ENCODE measurements at regions not wholly inside any gene's neighbourhood (a gene's known extent, or its start where the extent isn't known, plus 50 kb on each side); places are given as distances from the start of the nearest gene placed in this dataset.

DNA sequence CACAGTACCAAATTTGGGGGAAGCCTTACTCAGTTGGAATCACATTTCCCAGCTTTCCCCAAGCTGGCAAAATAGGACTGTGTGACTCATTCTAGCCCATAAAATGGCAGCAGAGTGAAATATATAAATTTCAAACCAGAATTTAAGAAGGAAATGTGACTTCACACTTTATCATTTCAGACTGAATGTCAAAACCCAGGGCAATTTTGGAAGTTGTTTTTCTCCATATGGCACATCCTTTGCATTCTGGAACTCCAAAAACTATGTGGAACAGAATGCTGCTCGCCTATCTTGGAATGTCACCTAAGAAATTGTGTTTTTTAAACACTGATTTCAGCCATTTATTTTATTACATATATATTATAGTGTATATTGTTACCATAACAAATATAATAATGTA is 424.7 kb upstream of the ST8SIA4 start:
- Histone ChIP-seq H2AK5ac (ENCODE audit: insufficient read length, low read length) (no peak overlapping the region), H3K27ac (ENCODE audit: insufficient read length, low read depth, low read length) (no peak overlapping the region), H3K56ac (ENCODE audit: insufficient read length, low read depth, low read length) (no peak overlapping the region), H3K18ac (ENCODE audit: insufficient read length, low read depth, low read length) (no peak overlapping the region), H4K20me1 (ENCODE audit: control insufficient read depth, insufficient read depth, insufficient read length) (no peaks in the 10 kb centered on the region), H3K23ac (ENCODE audit: insufficient read length, low read depth, low read length) (no peak overlapping the region), H3K4me1 (ENCODE audit: insufficient read depth, low read length) (no peaks in the 10 kb centered on the region), H3K27me3 (ENCODE audit: insufficient read depth, low read length) (no peaks in the 10 kb centered on the region), H2BK120ac (ENCODE audit: low read depth, low read length, poor library complexity, severe bottlenecking) (no peak overlapping the region), H3K4me2 (ENCODE audit: insufficient read depth, insufficient read length, low read length) (no peak overlapping the region), H3K14ac (ENCODE audit: insufficient read depth, low read length) (no peak overlapping the region), H3T11ph (ENCODE audit: low read length) (no peak overlapping the region), H3K9ac (ENCODE audit: extremely low read depth, insufficient read length, low read length) (no peak overlapping the region), H2BK5ac (ENCODE audit: insufficient read length, low read length) (no peak overlapping the region), H3K4ac (ENCODE audit: low read depth, low read length) (no peak overlapping the region), H4K8ac (replicated peaks; ENCODE audit: insufficient read length, low read depth, low read length) (no peak overlapping the region), H3K79me2 (ENCODE audit: insufficient read depth, low read length) (no peaks in the 10 kb centered on the region), H2BK20ac (ENCODE audit: low read depth, low read length, poor library complexity, severe bottlenecking) (no peak overlapping the region), H4K91ac (ENCODE audit: insufficient read length, low read depth, low read length) (no peak overlapping the region), H3K79me1 (ENCODE audit: insufficient read depth, low read depth, low read length, poor library complexity, severe bottlenecking) (no peaks in the 10 kb centered on the region), H2BK12ac (ENCODE audit: insufficient read length, low read depth, low read length) (no peak overlapping the region), H2AFZ (ENCODE audit: low read length) (no peak overlapping the region), H3K23me2 (ENCODE audit: insufficient read length, low read depth, low read length, poor library complexity, severe bottlenecking) (no peaks in the 10 kb centered on the region), H3K9me3 (ENCODE audit: control insufficient read depth, low read depth, low read length) (no peaks in the 10 kb centered on the region), H4K5ac (ENCODE audit: insufficient read length, low read depth, low read length) (no peak overlapping the region), H2BK15ac (ENCODE audit: low read depth, low read length) (no peak overlapping the region)
- H3K4me3 Mint-ChIP-seq: no peak overlapping the region
- TF ChIP-seq, protein P1, sequence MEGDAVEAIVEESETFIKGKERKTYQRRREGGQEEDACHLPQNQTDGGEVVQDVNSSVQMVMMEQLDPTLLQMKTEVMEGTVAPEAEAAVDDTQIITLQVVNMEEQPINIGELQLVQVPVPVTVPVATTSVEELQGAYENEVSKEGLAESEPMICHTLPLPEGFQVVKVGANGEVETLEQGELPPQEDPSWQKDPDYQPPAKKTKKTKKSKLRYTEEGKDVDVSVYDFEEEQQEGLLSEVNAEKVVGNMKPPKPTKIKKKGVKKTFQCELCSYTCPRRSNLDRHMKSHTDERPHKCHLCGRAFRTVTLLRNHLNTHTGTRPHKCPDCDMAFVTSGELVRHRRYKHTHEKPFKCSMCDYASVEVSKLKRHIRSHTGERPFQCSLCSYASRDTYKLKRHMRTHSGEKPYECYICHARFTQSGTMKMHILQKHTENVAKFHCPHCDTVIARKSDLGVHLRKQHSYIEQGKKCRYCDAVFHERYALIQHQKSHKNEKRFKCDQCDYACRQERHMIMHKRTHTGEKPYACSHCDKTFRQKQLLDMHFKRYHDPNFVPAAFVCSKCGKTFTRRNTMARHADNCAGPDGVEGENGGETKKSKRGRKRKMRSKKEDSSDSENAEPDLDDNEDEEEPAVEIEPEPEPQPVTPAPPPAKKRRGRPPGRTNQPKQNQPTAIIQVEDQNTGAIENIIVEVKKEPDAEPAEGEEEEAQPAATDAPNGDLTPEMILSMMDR (conservative IDR thresholded peaks at IDR 0.05): no peak
- peaks cover 3 to 5% of the 10 kb centered on the region in 2 experiments for H3K4me1 Mint-ChIP-seq
- WGBS (ENCODE audit: extremely low coverage, insufficient read length, low lambda C conversion rate): no CpG with 5 or more reads among the region's 1 CpG
- peaks cover 0 to 3% of the 10 kb centered on the region in 2 experiments; a peak in 2 of 5 replicates for H3K9me3 Mint-ChIP-seq
- H3K27me3 Mint-ChIP-seq (ENCODE audit: low read depth): no peaks in the 10 kb centered on the region
- H3K27ac Mint-ChIP-seq: no peak overlapping the region
- DNase-seq: no peak
- H3K36me3 Mint-ChIP-seq (ENCODE audit: insufficient read depth in 1 of 3, low read depth in 3 of 3): no peaks in the 10 kb centered on the region; a peak in 1 of 7 replicates

Data from H9 (cell line).